D721Med (cell line): ENCODE measurements at regions not wholly inside any gene's neighbourhood (a gene's known extent, or its start where the extent isn't known, plus 50 kb on each side); places are given as distances from the start of the nearest gene placed in this dataset.

Source experiments
- DNase-seq: peaks from one replicate; pipeline ENCODE4 v3.0.0; 2011; ENCODE audit warnings: low spot score; ENCODE audit not compliant: insufficient read length
- FAIRE-seq: peaks from 2 replicates; lab custom pipeline; 2011; peaks lifted over from hg19 to GRCh38; lab: Jason Lieb, UNC
- TF ChIP-seq, protein P1 (sequence below): IDR thresholded peaks from 2 replicates; pipeline ENCODE4 v1.5.1; 2012; ENCODE audit warnings: mild to moderate bottlenecking, control low read depth; ENCODE audit not compliant: insufficient read depth; ENCODE audit errors: missing control alignments

DNA sequence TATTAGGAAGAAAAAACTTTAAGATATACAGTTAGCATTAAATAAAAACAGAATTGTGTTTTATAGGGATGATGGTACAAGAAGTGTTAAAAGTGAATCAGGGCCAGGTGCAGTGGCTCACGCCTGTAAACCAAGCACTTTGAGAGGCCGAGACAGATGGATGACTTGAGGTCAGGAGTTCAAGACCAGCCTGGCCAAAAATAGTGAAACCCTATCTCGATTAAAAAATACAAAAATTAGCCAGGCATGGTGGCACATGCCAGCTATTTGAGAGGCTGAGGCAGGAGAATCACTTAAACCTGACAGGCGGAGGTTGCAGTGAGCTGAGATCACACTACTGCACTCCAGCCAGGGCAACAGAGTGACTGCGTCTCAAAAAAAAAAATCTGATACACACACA, 282.9 kb upstream of the ATP10B start:
- TF ChIP-seq, protein P1, sequence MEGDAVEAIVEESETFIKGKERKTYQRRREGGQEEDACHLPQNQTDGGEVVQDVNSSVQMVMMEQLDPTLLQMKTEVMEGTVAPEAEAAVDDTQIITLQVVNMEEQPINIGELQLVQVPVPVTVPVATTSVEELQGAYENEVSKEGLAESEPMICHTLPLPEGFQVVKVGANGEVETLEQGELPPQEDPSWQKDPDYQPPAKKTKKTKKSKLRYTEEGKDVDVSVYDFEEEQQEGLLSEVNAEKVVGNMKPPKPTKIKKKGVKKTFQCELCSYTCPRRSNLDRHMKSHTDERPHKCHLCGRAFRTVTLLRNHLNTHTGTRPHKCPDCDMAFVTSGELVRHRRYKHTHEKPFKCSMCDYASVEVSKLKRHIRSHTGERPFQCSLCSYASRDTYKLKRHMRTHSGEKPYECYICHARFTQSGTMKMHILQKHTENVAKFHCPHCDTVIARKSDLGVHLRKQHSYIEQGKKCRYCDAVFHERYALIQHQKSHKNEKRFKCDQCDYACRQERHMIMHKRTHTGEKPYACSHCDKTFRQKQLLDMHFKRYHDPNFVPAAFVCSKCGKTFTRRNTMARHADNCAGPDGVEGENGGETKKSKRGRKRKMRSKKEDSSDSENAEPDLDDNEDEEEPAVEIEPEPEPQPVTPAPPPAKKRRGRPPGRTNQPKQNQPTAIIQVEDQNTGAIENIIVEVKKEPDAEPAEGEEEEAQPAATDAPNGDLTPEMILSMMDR, result no peak
- FAIRE-seq (no peak), DNase-seq (no peak)

DNA sequence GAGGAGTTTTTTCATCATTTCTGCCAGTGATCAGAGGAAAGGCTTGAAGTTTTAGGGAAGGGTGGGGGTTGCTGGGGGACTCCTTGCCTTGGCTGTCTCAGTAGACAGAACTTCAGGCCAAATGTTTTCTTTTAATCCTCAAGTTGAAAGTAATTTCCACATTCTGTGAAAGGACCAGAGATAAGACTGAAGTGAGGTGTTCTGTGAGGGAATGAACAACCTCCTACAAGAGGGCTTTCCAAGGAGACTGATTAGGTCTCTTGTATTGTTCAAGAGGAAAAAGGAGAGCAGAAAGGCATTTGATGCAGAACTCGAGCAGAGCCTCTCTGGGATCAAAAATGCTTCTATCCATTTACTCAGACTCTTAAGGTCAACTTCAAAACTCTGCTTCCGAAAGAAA, 282.1 kb upstream of the ATP10B start:
- TF ChIP-seq, protein P1, result no peak
- no peak for FAIRE-seq
- DNase-seq, result no peak

DNA sequence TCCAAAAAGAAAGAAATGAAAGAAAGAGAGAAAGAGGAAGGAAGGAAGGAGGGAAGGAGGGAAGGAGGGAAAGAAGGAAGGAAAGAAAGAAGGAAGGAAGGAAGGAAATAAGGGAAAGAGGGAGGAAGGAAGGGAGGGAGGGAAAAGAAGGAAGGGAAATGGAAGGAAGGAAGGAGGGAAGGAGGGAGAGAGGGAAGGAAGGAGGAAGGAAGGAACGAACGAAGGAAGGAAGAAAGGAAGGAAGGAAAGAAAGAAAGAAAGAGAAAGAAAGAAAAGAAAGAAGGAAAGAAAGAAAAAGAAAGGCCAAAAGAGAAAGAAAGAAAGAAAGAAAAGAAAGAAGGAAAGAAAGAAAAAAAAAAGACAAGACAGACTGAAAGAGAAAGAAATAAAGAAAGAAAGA, 263.9 kb upstream of the ATP10B start:
- no peak for DNase-seq
- FAIRE-seq, result no peak
- TF ChIP-seq, protein P1, result no peak

DNA sequence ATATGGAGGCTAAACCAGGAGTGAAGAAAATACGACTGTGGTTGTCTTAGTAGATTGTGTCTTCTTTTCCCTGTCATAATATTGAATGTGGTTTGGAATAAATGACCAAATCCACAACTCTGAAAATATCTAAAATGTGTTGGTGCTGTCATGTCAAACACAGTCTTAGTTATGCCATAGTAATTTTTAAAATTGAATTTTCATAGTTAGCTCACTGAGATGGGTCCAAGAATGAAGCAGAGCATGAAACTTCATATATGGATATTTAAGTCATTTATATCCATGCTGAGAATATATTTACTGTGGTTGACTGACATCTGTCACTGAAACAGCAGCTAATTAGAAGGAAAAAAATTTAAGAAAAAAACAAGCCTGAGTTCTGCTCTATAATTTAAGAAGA, 260.4 kb upstream of the ATP10B start:
- TF ChIP-seq, protein P1, result no peak
- DNase-seq (no peak), FAIRE-seq (no peak)

DNA sequence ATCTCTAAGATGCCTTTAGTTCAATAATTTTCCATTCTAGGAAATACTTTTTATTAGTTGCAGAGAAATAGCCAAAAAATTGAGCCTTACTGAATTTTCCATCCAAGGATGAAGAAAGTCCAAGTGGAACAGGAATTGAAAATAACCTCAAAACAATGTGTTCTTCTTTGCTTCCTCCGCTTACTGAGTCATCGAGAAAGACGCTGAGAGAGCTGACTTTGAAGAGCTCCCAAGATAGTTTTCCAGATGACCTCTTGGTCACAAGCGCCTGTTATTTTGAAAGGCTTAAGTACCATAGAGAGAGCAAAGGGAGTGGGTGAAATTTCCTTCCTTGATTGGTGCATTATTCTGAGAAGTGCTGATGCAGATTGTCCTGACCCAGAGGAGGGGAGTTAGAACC, 253.5 kb upstream of the ATP10B start:
- FAIRE-seq, result no peak
- TF ChIP-seq, protein P1, result no peak

DNA sequence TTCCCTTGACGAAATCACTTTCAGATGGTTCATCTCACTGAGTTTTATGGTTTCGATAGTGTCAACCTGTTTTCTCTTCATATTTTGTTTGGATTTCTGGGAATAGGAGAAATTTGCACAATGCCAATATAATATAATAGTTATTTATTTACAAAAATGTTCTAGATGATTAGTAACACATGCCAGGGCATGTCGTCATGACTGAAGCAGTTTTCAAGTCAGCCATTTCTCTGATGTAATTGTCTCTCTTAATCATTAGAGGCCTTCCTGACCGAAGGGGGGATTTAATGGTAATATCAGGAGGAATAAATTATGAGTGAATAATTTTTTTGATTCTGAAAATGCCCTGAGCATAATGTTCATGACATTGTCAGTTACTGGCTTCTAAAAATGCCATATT, 246.5 kb upstream of the ATP10B start:
- DNase-seq (no peak), FAIRE-seq (no peak)
- TF ChIP-seq, protein P1, result no peak

More for the DNA sequence above, 253.5 kb upstream of the ATP10B start:
- DNase-seq, result no peak

DNA sequence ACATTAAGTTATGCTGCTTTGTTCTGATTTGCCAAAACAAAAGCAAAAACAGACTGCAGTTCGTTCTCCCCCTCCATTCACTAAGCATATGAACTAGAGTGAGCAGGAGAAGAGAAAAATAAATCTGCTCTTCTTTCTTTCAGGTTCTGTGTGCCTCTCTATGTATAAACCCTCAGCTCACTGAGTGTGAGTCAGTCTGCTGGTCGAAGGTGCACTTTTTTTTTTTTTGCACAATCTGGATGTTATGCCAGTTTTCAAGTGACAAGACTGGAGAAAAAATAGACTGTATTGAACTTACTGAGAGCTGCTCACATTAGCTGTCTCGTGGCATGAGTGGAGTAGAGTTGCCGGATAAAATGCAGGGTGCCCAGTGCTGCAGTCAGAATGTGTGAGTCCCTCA, 244.6 kb upstream of the ATP10B start:
- TF ChIP-seq, protein P1, result no peak
- no peak for DNase-seq

More for the DNA sequence above, 244.6 kb upstream of the ATP10B start:
- FAIRE-seq, result no peak
